ENCODE measurements at regions not wholly inside any gene's neighbourhood (a gene's known extent, or its start where the extent isn't known, plus 50 kb on each side); places are given as distances from the start of the nearest gene placed in this dataset.

DNA sequence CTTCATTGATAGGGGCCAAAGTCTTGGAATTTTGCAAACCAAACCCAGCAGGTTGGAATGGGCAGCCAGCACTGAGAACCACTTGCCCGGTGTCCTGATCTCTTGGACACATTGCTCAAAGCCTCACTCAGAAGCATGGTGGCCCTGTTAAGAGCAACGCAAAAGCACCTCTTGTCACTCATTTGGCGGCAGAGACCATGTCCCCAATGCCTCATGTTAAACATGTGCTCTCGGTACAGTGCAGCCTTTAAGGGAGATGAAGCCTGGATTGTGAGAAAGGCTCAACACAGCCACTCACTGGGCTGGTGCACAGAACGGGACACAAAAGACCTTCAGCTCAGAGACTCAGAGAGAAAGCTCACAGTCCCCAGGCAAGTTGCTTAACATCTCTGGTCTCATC is 298.4 kb upstream of the PRDM1 start:
- TF ChIP-seq, protein P1, sequence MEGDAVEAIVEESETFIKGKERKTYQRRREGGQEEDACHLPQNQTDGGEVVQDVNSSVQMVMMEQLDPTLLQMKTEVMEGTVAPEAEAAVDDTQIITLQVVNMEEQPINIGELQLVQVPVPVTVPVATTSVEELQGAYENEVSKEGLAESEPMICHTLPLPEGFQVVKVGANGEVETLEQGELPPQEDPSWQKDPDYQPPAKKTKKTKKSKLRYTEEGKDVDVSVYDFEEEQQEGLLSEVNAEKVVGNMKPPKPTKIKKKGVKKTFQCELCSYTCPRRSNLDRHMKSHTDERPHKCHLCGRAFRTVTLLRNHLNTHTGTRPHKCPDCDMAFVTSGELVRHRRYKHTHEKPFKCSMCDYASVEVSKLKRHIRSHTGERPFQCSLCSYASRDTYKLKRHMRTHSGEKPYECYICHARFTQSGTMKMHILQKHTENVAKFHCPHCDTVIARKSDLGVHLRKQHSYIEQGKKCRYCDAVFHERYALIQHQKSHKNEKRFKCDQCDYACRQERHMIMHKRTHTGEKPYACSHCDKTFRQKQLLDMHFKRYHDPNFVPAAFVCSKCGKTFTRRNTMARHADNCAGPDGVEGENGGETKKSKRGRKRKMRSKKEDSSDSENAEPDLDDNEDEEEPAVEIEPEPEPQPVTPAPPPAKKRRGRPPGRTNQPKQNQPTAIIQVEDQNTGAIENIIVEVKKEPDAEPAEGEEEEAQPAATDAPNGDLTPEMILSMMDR (IDR thresholded peaks at IDR 0.05; ENCODE audit: low read depth, low read length) = no peak
- TF ChIP-seq EZH2phosphoT487 (IDR thresholded peaks at IDR 0.05; ENCODE audit: low read depth) = no peak
